Endothelial cell (in vitro differentiated cells): ENCODE measurements at regions not wholly inside any gene's neighbourhood (a gene's known extent, or its start where the extent isn't known, plus 50 kb on each side); places are given as distances from the start of the nearest gene placed in this dataset.

Experiments
- DNase-seq: peaks from one replicate; pipeline ENCODE4 v3.0.0; 2021; ENCODE audit warnings: low spot score
- H3K27ac Mint-ChIP-seq: one replicate; pipeline ENCODE4 v1.8.0; 2021; ENCODE audit warnings: mixed read lengths, inconsistent platforms; ENCODE audit not compliant: unreplicated experiment
- H3K27me3 Mint-ChIP-seq: one replicate; pipeline ENCODE4 v1.8.0; 2021; ENCODE audit warnings: mild to moderate bottlenecking, moderate library complexity, mixed read lengths, inconsistent platforms; ENCODE audit not compliant: unreplicated experiment
- H3K36me3 Mint-ChIP-seq: one replicate; pipeline ENCODE4 v1.8.0; 2021; ENCODE audit warnings: mild to moderate bottlenecking, low read depth, mixed read lengths, inconsistent platforms; ENCODE audit not compliant: unreplicated experiment
- H3K4me1 Mint-ChIP-seq: one replicate; pipeline ENCODE4 v1.8.0; 2021; ENCODE audit warnings: mild to moderate bottlenecking, mixed read lengths, inconsistent platforms; ENCODE audit not compliant: unreplicated experiment
- H3K4me3 Mint-ChIP-seq: one replicate; pipeline ENCODE4 v1.8.0; 2021; ENCODE audit warnings: mild to moderate bottlenecking, mixed read lengths, inconsistent platforms; ENCODE audit not compliant: unreplicated experiment
- H3K9me3 Mint-ChIP-seq: one replicate; pipeline ENCODE4 v1.8.0; 2021; ENCODE audit warnings: mixed read lengths, inconsistent platforms; ENCODE audit not compliant: unreplicated experiment
- CTCF ChIP-seq: fragments of 200-600 bp; sonication (generic); IDR thresholded peaks from one replicate; pipeline ENCODE4 v1.5.0; 2021; ENCODE audit warnings: antibody characterized with exemption; ENCODE audit not compliant: unreplicated experiment

GRCh38 chr10:44036425-44036824 lies 348.5 kb downstream of the CXCL12 start:
- Mint-ChIP-seq H3K4me3 (no peak overlapping the region), H3K9me3 (no peaks in the 10 kb centered on the region), H3K4me1 (no peaks in the 10 kb centered on the region), H3K27ac (no peak overlapping the region), H3K27me3 (peaks cover 1% of the 10 kb centered on the region), H3K36me3 (no peaks in the 10 kb centered on the region)
- no peak for DNase-seq
- TF ChIP-seq CTCF: no peak

GRCh38 chr10:44035474-44036197 lies 349.3 kb downstream of the CXCL12 start:
- Mint-ChIP-seq H3K27me3 (peaks cover 1% of the 10 kb centered on the region), H3K27ac (no peak overlapping the region), H3K9me3 (no peaks in the 10 kb centered on the region), H3K4me1 (no peaks in the 10 kb centered on the region), H3K36me3 (no peaks in the 10 kb centered on the region), H3K4me3 (no peak overlapping the region)
- no peak for DNase-seq
- no peak for TF ChIP-seq CTCF

GRCh38 chr10:44034946-44035345 lies 350.0 kb downstream of the CXCL12 start:
- DNase-seq: no peak
- H3K36me3 Mint-ChIP-seq: no peaks in the 10 kb centered on the region
- no peak overlapping the region for H3K4me3 Mint-ChIP-seq
- peaks cover 1% of the 10 kb centered on the region for H3K27me3 Mint-ChIP-seq
- TF ChIP-seq CTCF: no peak
- H3K9me3 Mint-ChIP-seq: no peaks in the 10 kb centered on the region
- H3K27ac Mint-ChIP-seq: no peak overlapping the region
- no peaks in the 10 kb centered on the region for H3K4me1 Mint-ChIP-seq

GRCh38 chr10:44033008-44033407 lies 351.9 kb downstream of the CXCL12 start:
- Mint-ChIP-seq H3K27me3 (peaks cover 1% of the 10 kb centered on the region), H3K27ac (no peak overlapping the region), H3K9me3 (no peaks in the 10 kb centered on the region), H3K4me1 (no peaks in the 10 kb centered on the region), H3K36me3 (no peaks in the 10 kb centered on the region), H3K4me3 (no peak overlapping the region)
- no peak for TF ChIP-seq CTCF
- DNase-seq: no peak

GRCh38 chr10:44032216-44032615 lies 352.7 kb downstream of the CXCL12 start:
- Mint-ChIP-seq H3K27ac (no peak overlapping the region), H3K4me3 (no peak overlapping the region), H3K27me3 (peaks cover 1% of the 10 kb centered on the region), H3K36me3 (no peaks in the 10 kb centered on the region), H3K4me1 (no peaks in the 10 kb centered on the region), H3K9me3 (no peaks in the 10 kb centered on the region)
- DNase-seq: no peak
- no peak for TF ChIP-seq CTCF
